ENCODE measurements at regions not wholly inside any gene's neighbourhood (a gene's known extent, or its start where the extent isn't known, plus 50 kb on each side); places are given as distances from the start of the nearest gene placed in this dataset.

GRCh38 chr4:3658530-3658913, 107.7 kb upstream of the ADRA2C start:
- no peak for DNase-seq
- intact Hi-C loops (cut with DNase I): no loop called here
- no peak for ATAC-seq (ENCODE audit: poor library complexity)

DNA sequence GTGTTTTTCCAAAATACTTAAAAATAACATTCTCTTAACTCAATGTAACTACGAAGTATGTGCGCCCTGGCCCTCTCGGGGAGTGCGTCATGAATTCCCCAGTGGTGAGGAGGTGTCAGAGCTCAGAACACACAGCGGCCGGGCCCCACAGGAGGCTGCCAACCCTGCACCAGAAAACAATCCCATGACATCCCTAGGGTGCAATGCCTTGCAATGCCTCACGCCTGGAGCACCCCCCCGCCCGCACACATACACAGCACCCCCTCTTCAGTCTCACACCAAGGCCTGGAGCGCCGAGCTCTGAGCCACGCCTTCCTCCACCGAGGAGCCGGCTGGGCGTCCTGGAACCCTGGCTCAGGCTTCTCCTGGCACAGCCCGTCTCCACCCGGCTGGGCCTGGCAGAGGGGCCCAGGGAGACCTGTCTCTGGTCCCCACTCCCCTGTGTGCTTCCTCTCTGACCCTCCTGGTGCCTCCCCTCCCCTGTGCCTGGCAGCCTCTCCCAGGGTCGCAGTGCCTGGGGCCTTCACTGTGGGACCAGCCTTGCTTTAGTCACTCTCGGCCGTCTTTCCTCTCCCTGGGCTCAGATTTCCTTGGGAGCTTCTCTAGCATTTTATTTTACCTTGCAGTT, 108.2 kb upstream of the ADRA2C start:
- ATAC-seq (ENCODE audit: poor library complexity) (no peak), DNase-seq (peak; percentile 57)
- intact Hi-C loops (cut with DNase I): no loop called here

DNA sequence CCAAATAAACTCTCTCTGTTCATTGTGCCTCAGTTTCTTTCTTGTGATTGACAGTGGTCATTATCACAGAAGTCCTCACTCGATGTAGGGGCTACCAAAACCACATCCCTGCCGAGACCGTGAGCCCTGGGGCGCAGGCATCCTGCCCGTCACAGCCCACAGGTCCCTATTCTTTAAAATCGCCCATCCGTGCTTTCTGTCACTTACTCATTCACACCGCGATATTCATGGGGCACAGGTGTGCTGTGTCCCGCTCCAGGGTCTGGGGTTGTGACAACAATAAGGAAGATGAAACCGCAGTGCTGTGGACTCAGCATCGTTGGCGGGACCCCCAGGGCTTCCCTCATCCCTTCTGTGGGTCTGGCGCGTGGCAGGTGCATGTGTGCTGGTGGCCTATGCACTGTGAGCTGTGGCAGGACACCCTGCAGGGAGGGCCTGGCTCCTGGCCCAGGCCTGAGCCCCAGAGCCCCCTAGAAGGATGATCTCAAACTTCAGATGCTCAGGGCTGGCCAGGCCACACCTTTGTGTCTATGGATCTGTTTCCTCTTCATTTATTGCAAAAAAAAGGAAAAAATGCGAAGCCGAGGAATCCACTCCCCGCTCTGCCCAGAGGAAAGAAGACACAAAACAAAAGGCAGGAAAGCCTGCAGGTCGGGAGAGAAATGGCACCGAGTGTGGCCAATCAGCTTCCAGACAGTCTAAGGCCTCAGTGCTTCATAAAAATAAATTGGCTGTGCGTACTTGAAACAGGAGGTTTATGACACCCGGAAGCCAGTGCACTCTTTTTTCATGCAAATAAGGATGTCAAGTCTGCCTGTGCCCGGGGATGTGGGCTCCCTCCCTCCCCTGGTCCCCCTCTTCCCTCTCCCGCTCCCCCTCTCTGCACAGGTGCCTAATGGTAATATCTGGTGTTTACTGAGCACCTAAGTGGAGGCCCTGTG, 109.5 kb upstream of the ADRA2C start:
- no peak for ATAC-seq (ENCODE audit: poor library complexity)
- intact Hi-C loops (cut with DNase I): no loop called here
- DNase-seq: no peak

GRCh38 chr4:3655963-3656362, 110.2 kb upstream of the ADRA2C start:
- no peak for DNase-seq
- no peak for ATAC-seq (ENCODE audit: poor library complexity)
- intact Hi-C loops (cut with DNase I): no loop called here

DNA sequence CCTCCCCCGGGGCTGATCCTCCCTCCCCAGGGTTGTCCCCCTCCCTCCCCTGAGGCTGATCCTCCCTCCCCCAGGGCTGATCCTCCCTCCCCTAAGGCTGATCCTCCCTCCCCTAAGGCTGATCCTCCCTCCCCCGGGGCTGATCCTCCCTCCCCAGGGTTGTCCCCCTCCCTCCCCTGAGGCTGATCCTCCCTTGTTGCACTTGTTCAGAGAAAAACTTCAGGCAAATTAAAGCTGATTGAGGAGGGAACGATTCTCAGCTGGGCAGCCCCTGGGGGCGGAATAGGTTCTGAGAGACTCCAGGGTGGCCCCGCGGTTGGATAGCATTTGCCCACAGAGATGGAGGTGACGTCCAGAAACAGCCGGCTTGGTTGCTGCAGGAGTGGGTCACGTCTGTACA, 110.7 kb upstream of the ADRA2C start:
- ATAC-seq (ENCODE audit: poor library complexity): no peak
- DNase-seq: no peak
- intact Hi-C loops (cut with DNase I): no loop called here

GRCh38 chr4:3654036-3654807, 112.0 kb upstream of the ADRA2C start:
- DNase-seq (no peak), ATAC-seq (ENCODE audit: poor library complexity) (no peak)
- intact Hi-C loops (cut with DNase I): no loop called here

- ATAC-seq (ENCODE audit: poor library complexity): no peak
- DNase-seq: no peak
- intact Hi-C loops (cut with DNase I): no loop called here
These were observed 113.6 kb upstream of the ADRA2C start for GRCh38 chr4:3652586-3652985.

DNA sequence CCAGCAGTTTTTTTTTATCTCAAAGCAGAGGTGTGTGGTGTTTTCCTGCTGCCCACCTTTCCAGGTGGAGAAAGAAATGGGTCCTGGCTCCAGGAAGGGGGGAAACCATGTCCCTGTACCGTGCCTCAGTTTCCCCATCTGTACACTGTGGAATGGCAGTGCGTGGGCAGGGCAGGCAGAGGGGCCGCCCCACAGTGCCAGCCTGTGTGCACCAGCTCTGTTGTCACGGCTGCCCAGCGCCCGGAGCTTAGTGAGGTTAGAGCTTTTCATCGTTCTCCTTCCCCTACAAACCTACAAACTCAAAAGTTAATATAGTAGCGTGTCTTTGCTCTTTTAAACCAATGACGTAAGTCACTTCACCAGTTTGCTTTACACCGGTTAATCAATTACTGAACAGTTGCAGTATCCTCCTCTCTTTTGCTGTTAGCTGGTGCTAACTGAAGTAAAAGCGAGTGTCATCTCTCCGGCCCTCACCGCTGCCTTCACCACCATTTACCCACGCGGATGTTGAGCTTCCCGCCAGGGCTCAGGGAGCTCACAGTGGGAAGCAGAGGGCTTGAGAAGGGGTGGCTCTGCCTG, 114.8 kb upstream of the ADRA2C start:
- ATAC-seq (ENCODE audit: poor library complexity) (no peak), DNase-seq (no peak)
- intact Hi-C loops (cut with DNase I): no loop called here

- intact Hi-C loops (cut with DNase I): no loop called here
- no peak for DNase-seq
- ATAC-seq (ENCODE audit: poor library complexity): no peak
These were observed 116.7 kb upstream of the ADRA2C start for GRCh38 chr4:3649491-3649890.

DNA sequence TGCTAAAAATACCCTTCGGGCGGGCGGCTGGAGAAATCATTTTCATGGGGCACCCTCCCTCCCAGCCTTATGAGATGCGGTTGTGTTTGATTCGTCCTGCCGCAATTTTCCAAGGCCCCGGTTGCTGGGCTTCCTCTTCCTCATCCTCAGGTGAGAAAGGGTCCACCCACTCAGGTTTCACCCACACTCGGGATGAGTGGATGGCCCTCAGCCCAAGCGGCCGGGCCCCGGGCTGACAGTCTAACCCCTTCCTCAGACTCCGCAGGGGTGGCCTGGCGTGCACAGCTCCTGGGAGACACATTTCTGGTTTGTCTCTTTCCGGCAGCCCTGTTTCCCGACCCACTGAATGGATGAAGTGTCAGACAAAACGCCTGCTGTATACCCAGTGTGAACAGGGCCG, 116.5 kb upstream of the LRPAP1 start:
- intact Hi-C loops (cut with DNase I): no loop called here
- ATAC-seq (ENCODE audit: poor library complexity): no peak
- DNase-seq: no peak

DNA sequence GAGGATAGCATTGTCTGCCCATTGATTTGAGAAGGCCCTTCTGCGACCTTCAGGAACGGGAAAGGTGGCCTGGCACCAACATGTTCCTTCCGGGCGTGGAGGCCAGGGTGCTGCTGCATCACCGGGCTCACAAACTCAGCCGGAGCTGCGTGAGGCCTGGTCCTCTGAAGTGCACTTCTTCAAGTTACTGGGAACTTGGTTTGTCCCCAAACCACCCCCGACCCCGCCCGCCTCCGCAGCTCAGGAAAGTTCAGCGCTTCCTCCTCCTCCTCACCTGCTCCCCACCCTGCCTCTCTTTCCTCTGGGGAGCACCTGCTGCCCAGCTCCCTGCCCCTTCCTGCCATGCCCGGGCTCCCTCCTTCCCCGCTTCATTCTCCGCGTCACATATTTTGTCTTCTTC, 116.0 kb upstream of the LRPAP1 start:
- DNase-seq (no peak), ATAC-seq (ENCODE audit: poor library complexity) (no peak)
- intact Hi-C loops (cut with DNase I): no loop called here

- ATAC-seq (ENCODE audit: poor library complexity): no peak
- no peak for DNase-seq
- intact Hi-C loops (cut with DNase I): no loop called here
These were observed 115.2 kb upstream of the LRPAP1 start for GRCh38 chr4:3647421-3647820.

DNA sequence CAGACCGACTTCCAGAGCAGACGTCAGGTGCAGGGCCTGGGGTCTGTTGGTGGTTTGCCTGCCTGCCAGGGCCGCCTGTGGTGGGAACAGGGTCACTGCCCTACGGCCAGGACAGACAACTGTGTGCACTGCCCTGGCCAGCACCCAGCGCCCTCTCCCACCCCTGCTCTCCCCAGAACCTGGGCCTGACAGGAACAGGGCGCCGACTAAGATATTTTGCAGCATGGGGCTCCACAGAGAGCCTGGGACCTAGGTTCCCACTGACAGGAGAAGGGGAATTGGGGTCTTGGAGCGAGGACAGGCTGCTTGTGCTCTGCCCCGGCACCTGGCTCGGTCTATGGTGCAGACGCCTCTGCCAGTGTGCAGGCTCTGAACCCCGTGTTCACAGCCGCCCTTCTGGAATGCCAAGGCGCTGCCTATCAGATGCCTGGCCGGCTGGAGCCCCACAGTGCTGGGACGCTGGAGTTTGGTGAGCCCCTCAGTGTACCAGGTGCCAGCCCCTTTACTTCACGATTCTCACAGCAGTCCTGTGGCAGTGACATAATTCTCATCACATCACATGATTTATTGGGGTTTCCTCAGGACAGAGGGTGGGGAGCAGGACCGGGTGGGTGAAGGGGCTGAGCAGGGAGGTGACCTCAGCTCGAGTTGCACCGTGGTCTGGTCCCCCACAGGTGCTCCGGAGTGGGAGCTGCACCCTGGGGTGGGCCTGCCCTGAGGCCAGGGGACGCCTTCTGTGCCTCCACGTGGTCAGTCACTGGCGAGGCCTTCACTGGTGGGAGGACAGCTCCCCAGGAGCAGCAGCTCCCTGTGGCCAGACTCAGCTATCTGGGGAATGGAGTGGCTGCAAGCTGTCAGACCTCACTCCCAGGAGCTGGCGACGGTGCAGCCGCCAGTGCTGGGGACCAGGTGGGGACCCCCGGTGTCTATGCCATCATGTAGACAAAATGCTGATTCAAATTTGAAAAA, 113.8 kb upstream of the LRPAP1 start:
- intact Hi-C loops (cut with DNase I): no loop called here
- no peak for DNase-seq
- no peak for ATAC-seq (ENCODE audit: poor library complexity)

DNA sequence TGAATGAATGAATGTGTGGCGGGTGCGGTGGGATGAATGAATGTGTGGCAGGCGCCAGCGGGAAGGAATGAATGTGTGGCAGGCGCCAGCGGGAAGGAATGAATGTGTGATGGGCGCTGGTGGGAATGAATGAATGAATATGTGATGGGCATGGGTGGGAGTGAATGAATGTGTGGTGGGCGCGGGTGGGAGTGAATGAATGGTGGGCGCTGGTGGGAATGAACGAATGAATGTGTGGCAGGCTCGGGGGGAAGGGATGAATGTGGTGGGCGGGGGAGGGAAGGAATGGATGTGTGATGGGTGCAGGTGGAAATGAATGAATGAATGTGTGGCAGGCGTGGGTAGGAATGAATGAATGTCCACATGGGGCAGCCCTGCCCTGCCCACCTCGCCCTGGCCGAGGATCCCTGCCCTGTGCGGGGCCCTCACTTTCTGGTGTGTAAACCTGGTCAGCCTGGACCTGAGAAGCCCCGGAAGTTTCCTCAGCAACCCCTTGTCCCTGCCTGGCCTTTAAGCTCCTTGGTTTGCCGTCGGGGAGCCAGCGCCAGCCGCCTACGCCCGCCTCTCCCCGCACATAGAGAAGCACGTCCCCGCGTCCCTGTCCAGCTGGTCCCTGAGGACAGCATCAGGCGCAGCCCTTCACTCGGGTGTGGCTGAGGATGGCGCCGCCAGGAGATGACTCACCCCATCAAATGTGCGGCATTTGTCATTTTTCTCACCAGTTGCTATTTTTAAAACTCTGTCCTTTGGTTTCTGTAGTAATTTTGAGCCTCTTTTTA, 112.8 kb upstream of the LRPAP1 start:
- DNase-seq (no peak), ATAC-seq (ENCODE audit: poor library complexity) (no peak)
- intact Hi-C loops (cut with DNase I): no loop called here

- DNase-seq: no peak
- no peak for ATAC-seq (ENCODE audit: poor library complexity)
- intact Hi-C loops (cut with DNase I): no loop called here
These were observed 111.6 kb upstream of the LRPAP1 start for GRCh38 chr4:3643518-3644433.

DNA sequence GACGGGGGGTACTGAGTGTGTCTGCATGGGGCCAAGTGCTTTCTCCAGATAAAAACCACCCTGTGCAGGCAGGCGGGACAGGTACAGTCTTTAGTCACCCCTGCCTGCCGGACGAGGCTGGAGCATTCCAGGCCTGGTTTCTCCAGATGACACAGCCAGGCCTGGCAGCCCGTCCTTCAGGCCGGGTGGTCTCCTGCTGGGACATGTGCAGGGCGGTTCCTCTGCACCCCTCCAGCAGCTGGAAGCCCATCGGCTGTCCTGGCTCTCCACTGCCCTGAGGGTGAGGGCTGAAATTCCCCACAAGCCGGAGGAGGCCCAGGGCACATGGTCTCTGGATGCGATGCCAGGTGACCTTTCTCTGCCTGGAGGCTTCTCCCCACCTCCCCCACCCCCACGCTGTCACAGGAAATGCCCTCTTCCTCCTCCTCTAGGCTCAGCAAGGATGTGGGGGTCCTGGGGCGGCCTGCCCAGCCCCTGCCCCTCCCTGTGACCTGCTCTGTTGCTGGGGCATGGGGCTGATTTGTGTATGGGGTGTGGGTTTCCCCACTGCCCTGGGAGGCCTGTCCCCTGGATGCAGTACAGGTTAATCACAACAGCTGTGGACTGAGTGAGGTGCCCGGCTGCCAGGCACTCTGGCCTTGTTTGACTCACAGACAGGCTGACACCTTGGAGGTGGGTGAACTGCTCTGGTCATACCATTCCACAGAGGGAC, 110.7 kb upstream of the LRPAP1 start:
- intact Hi-C loops (cut with DNase I): no loop called here
- no peak for ATAC-seq (ENCODE audit: poor library complexity)
- no peak for DNase-seq

All from Right ventricle myocardium superior (tissue), 1 donor.